ENCODE measurements at regions not wholly inside any gene's neighbourhood (a gene's known extent, or its start where the extent isn't known, plus 50 kb on each side); places are given as distances from the start of the nearest gene placed in this dataset.

GRCh38 chr6:146865756-146866379 lies 267.1 kb downstream of the ADGB start:
- no peak overlapping the region for H3K27ac ChIP-seq
- H3K9me3 ChIP-seq, result no peaks in the 10 kb centered on the region
- H3K4me1 ChIP-seq (ENCODE audit: insufficient read depth), result no peaks in the 10 kb centered on the region
- no peaks in the 10 kb centered on the region for H3K36me3 ChIP-seq
- intact Hi-C loops (cut with DNase I), result no loop called here
- no peak for TF ChIP-seq EP300 (IDR thresholded peaks at IDR 0.05)
- no peak for TF ChIP-seq POLR2A (IDR thresholded peaks at IDR 0.05)
- TF ChIP-seq, protein P1, sequence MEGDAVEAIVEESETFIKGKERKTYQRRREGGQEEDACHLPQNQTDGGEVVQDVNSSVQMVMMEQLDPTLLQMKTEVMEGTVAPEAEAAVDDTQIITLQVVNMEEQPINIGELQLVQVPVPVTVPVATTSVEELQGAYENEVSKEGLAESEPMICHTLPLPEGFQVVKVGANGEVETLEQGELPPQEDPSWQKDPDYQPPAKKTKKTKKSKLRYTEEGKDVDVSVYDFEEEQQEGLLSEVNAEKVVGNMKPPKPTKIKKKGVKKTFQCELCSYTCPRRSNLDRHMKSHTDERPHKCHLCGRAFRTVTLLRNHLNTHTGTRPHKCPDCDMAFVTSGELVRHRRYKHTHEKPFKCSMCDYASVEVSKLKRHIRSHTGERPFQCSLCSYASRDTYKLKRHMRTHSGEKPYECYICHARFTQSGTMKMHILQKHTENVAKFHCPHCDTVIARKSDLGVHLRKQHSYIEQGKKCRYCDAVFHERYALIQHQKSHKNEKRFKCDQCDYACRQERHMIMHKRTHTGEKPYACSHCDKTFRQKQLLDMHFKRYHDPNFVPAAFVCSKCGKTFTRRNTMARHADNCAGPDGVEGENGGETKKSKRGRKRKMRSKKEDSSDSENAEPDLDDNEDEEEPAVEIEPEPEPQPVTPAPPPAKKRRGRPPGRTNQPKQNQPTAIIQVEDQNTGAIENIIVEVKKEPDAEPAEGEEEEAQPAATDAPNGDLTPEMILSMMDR (IDR thresholded peaks at IDR 0.05), result no peak
- no peaks in the 10 kb centered on the region for H3K27me3 ChIP-seq
- no peak overlapping the region for H3K4me3 ChIP-seq
- DNase-seq, result no peak
- 85 to 89% (median 85%) methylated on average over 5 of the region's 5 CpGs for WGBS, 3 donors

DNA sequence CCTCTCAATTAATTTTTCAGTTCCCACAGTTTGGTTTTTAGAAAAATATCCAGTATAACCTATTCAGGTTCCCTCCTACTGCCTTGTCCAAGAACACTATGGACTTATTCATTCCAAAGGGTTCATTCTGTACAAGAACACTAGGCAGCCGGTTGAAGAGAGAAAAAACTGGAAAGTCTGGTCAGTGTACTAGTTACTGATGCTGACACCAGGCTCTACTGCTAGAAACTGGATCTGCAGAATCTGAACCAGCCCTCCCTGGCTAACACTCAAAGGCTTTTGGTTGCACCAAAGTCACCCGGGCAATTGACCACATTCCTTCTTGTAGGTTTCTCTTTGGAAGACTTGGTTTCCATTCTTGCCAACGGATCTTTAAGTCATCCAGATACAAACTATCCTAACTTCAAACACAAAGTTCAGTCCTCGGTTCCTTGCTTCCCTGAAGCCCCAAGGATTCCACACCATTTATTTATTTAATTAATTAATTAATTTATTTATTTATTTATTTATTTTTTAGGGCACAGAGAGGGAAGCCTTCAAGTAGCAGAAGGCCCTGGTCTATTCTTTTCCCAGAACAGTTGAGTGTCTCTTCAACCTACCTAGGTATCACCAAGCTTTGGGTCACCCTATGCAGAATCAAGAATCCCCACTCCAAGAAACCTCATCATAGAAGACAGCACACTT lies 268.1 kb downstream of the ADGB start:
- no peaks in the 10 kb centered on the region for H3K27me3 ChIP-seq
- TF ChIP-seq EP300 (IDR thresholded peaks at IDR 0.05) (no peak), POLR2A (IDR thresholded peaks at IDR 0.05) (no peak)
- TF ChIP-seq, protein P1 (IDR thresholded peaks at IDR 0.05), result no peak
- H3K9me3 ChIP-seq, result no peaks in the 10 kb centered on the region
- intact Hi-C loops (cut with DNase I), result no loop called here
- no peak overlapping the region for H3K27ac ChIP-seq
- 92 to 95% (median 93%) methylated on average over 4 of the region's 4 CpGs for WGBS, 3 donors
- DNase-seq, result no peak
- H3K36me3 ChIP-seq, result no peaks in the 10 kb centered on the region
- no peaks in the 10 kb centered on the region for H3K4me1 ChIP-seq (ENCODE audit: insufficient read depth)
- H3K4me3 ChIP-seq, result no peak overlapping the region

- WGBS, 3 donors, result 63 to 73% (median 65%) methylated on average over 4 of the region's 4 CpGs
- no peaks in the 10 kb centered on the region for H3K4me1 ChIP-seq (ENCODE audit: insufficient read depth)
- intact Hi-C loops (cut with DNase I), result no loop called here
- H3K27ac ChIP-seq, result no peak overlapping the region
- no peaks in the 10 kb centered on the region for H3K9me3 ChIP-seq
- H3K4me3 ChIP-seq, result no peak overlapping the region
- no peaks in the 10 kb centered on the region for H3K27me3 ChIP-seq
- no peaks in the 10 kb centered on the region for H3K36me3 ChIP-seq
- no peak for DNase-seq
- TF ChIP-seq, protein P1 (IDR thresholded peaks at IDR 0.05), result no peak
- TF ChIP-seq POLR2A (IDR thresholded peaks at IDR 0.05) (no peak), EP300 (IDR thresholded peaks at IDR 0.05) (no peak)
Observed at GRCh38 chr6:146868671-146869209, 270.0 kb downstream of the ADGB start.

DNA sequence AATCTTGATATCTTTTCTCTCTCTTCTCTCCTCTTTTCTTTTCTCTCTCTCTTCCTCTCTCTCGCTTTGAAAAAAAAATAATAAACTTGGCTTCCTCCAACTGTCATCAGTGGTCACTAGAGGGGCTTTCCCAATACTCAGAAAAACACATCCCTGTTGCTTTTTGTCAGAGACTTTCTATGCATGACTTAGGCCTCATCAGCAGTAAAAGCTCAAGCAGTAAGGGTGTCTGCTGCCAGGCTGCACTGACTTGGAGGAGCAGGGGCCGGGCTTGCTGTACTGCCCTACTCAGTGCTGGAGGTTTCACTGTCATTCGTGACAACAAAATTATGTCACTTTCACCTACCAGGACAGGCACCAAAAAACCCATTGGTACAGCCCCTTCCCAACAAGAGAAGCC lies 272.0 kb downstream of the ADGB start:
- Histone ChIP-seq H3K27ac (no peak overlapping the region), H3K4me3 (no peak overlapping the region), H3K4me1 (ENCODE audit: insufficient read depth) (no peaks in the 10 kb centered on the region), H3K9me3 (no peaks in the 10 kb centered on the region), H3K27me3 (no peaks in the 10 kb centered on the region), H3K36me3 (no peaks in the 10 kb centered on the region)
- intact Hi-C loops (cut with DNase I), result no loop called here
- DNase-seq, result no peak
- 89 to 95% (median 90%) methylated on average over 3 of the region's 3 CpGs for WGBS, 3 donors
- TF ChIP-seq EP300 (IDR thresholded peaks at IDR 0.05), result no peak
- TF ChIP-seq POLR2A (IDR thresholded peaks at IDR 0.05), result no peak
- TF ChIP-seq, protein P1 (IDR thresholded peaks at IDR 0.05), result no peak

Measured in ovary (tissue), 7 donors.